GM18508 (cell line): ENCODE measurements at regions not wholly inside any gene's neighbourhood (a gene's known extent, or its start where the extent isn't known, plus 50 kb on each side); places are given as distances from the start of the nearest gene placed in this dataset.

Source experiments
- ATAC-seq: cut with Tn5 transposase; IDR thresholded peaks from one replicate; pipeline ENCODE4 v1.9.1; 2021; ENCODE audit warnings: moderate number of reproducible peaks; ENCODE audit not compliant: insufficient read depth, unreplicated experiment

- no peak for ATAC-seq
These were observed 1488.4 kb downstream of the MRPL39 start for GRCh38 chr21:24118738-24119459.

- ATAC-seq, result no peak
These were observed 1492.1 kb downstream of the MRPL39 start for GRCh38 chr21:24115141-24115540.

- no peak for ATAC-seq
These were observed 1495.3 kb downstream of the MRPL39 start for GRCh38 chr21:24112020-24112419.

- no peak for ATAC-seq
These were observed 1496.4 kb downstream of the MRPL39 start for GRCh38 chr21:24110846-24111245.

GRCh38 chr21:24097181-24097580 is 1510.1 kb downstream of the MRPL39 start:
- ATAC-seq, result no peak

- no peak for ATAC-seq
These were observed 1510.6 kb downstream of the MRPL39 start for GRCh38 chr21:24096651-24097050.

- ATAC-seq, result no peak
These were observed 1514.2 kb downstream of the MRPL39 start for GRCh38 chr21:24093032-24093431.

GRCh38 chr21:24076179-24076578 is 1531.1 kb downstream of the MRPL39 start:
- no peak for ATAC-seq

GRCh38 chr21:24055696-24056095 is 1551.6 kb downstream of the MRPL39 start:
- ATAC-seq, result no peak

- no peak for ATAC-seq
These were observed 1557.0 kb downstream of the MRPL39 start for GRCh38 chr21:24050231-24050630.

- no peak for ATAC-seq
These were observed 1560.3 kb downstream of the MRPL39 start for GRCh38 chr21:24046829-24047443.

GRCh38 chr21:24045775-24046215 is 1561.5 kb downstream of the MRPL39 start:
- no peak for ATAC-seq

- ATAC-seq, result no peak
These were observed 1561.9 kb downstream of the MRPL39 start for GRCh38 chr21:24045373-24045772.

- no peak for ATAC-seq
These were observed 1564.6 kb downstream of the MRPL39 start for GRCh38 chr21:24042687-24043086.

GRCh38 chr21:24032709-24033232 is 1574.5 kb downstream of the MRPL39 start:
- ATAC-seq, result no peak

- no peak for ATAC-seq
These were observed 1579.9 kb downstream of the MRPL39 start for GRCh38 chr21:24027396-24027795.

GRCh38 chr21:24025101-24025500 is 1582.2 kb downstream of the MRPL39 start:
- ATAC-seq, result no peak

- ATAC-seq, result no peak
These were observed 1583.3 kb downstream of the MRPL39 start for GRCh38 chr21:24023936-24024335.

- no peak for ATAC-seq
These were observed 1583.9 kb downstream of the MRPL39 start for GRCh38 chr21:24023402-24023801.

- no peak for ATAC-seq
These were observed 1592.9 kb downstream of the MRPL39 start for GRCh38 chr21:24014381-24014780.

- no peak for ATAC-seq
These were observed 1596.2 kb downstream of the MRPL39 start for GRCh38 chr21:24011087-24011486.

- ATAC-seq, result no peak
These were observed 1599.7 kb downstream of the MRPL39 start for GRCh38 chr21:24007592-24007991.
